WERI-Rb-1 (cell line): ENCODE measurements at regions not wholly inside any gene's neighbourhood (a gene's known extent, or its start where the extent isn't known, plus 50 kb on each side); places are given as distances from the start of the nearest gene placed in this dataset.

ENCODE experiments used
- DNase-seq: peaks from one replicate; pipeline ENCODE4 v3.0.0-alpha.2; 2020
- H3K27ac ChIP-seq: fragments of 250-450 bp; sonication (Bioruptor Pico); 2 replicates; pipeline ENCODE4 v1.5.1; 2020; ENCODE audit warnings: mild to moderate bottlenecking, moderate library complexity
- H3K27me3 ChIP-seq: fragments of 250-450 bp; sonication (Bioruptor Pico); 2 replicates; pipeline ENCODE4 v1.5.1; 2021; ENCODE audit warnings: mild to moderate bottlenecking, low read depth, moderate library complexity; ENCODE audit not compliant: insufficient read depth, severe bottlenecking
- H3K36me3 ChIP-seq: fragments of 250-450 bp; sonication (Bioruptor Pico); 2 replicates; pipeline ENCODE4 v1.5.1; 2020; ENCODE audit warnings: mild to moderate bottlenecking, moderate library complexity
- H3K4me3 ChIP-seq: 2 replicates; pipeline ENCODE4 v1.5.1; 2011; ENCODE audit warnings: low read depth, mild to moderate bottlenecking, control low read depth, low read length
- H3K9me3 ChIP-seq: fragments of 250-450 bp; sonication (Bioruptor Pico); 2 replicates; pipeline ENCODE4 v1.5.1; 2021; ENCODE audit warnings: mild to moderate bottlenecking, moderate library complexity; ENCODE audit not compliant: severe bottlenecking
- TF ChIP-seq, protein P1 (sequence below): IDR thresholded peaks from 2 replicates; pipeline ENCODE4 v1.5.1; 2011; ENCODE audit warnings: low read depth, mild to moderate bottlenecking, control low read depth, inconsistent platforms, low read length

DNA sequence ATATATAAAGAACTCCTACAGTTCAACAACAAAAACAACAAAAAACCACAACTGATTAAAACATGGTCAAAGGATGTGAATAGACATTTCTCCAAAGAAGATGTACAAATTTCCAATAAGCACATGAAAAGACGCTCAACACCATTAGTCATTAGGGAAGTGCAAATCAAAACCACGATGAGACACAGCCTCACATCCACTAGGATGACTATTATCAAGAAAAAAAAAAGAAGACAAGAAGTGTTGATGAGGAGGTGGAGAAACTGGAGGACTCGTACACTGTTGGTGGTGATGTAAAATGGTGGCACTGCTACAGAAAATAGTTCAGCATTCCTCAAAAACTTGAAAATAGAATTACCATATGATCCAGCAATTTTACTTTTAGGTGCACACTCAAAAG is 61.0 kb upstream of the SOX1 start:
- Histone ChIP-seq H3K9me3 (peaks cover 8% of the 10 kb centered on the region), H3K4me3 (no peak overlapping the region), H3K27ac (no peak overlapping the region), H3K27me3 (peaks cover 98% of the 10 kb centered on the region), H3K36me3 (no peaks in the 10 kb centered on the region)
- DNase-seq = no peak
- TF ChIP-seq, protein P1, sequence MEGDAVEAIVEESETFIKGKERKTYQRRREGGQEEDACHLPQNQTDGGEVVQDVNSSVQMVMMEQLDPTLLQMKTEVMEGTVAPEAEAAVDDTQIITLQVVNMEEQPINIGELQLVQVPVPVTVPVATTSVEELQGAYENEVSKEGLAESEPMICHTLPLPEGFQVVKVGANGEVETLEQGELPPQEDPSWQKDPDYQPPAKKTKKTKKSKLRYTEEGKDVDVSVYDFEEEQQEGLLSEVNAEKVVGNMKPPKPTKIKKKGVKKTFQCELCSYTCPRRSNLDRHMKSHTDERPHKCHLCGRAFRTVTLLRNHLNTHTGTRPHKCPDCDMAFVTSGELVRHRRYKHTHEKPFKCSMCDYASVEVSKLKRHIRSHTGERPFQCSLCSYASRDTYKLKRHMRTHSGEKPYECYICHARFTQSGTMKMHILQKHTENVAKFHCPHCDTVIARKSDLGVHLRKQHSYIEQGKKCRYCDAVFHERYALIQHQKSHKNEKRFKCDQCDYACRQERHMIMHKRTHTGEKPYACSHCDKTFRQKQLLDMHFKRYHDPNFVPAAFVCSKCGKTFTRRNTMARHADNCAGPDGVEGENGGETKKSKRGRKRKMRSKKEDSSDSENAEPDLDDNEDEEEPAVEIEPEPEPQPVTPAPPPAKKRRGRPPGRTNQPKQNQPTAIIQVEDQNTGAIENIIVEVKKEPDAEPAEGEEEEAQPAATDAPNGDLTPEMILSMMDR = no peak

DNA sequence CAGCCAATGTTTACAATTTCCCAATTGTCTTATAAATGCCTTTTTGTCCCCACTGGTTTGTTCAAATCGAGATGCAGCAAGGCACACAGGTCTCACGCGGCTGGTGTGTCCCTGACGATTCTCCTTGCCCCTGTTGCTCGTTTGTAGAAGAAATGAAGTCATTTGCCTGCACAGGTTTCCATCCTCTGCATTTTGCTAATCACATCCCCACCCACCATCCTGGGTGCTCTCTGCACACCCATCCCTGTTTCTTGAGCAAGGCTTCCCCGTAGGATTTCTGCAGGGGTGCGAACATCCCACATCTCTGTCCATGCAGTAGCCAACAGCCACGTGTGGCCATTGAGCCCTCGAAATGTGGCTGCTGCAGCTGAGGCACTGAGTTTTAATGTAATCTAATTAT is 59.8 kb upstream of the SOX1 start:
- DNase-seq = no peak
- H3K9me3 ChIP-seq = peaks cover 6% of the 10 kb centered on the region
- no peaks in the 10 kb centered on the region for H3K36me3 ChIP-seq
- TF ChIP-seq, protein P1 = no peak
- H3K27ac ChIP-seq = no peak overlapping the region
- no peak overlapping the region for H3K4me3 ChIP-seq
- peaks cover 100% of the 10 kb centered on the region for H3K27me3 ChIP-seq

DNA sequence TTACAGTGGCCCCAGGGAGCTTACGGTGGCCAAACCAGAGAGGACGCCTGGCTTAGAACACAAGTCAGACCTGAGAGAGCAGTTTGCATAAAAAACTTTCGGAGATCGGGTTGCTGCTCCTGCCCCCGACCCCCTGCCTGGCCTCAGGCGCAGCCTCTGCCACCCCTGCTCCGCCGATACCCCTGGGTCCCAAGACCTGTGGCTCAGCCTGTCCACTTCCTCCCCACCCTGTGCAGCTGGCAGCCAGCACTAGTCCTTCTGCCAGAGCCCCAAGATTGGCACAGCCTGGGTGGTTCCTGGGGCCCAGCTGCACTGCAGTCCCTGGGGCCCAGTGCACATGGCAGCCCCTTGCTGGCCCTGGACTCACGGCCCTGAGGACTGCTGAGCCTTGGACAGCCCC is 56.2 kb upstream of the SOX1 start:
- H3K9me3 ChIP-seq = peaks cover 12% of the 10 kb centered on the region
- H3K4me3 ChIP-seq = no peak overlapping the region
- H3K27me3 ChIP-seq = peaks cover 90% of the 10 kb centered on the region
- no peak for DNase-seq
- no peaks in the 10 kb centered on the region for H3K36me3 ChIP-seq
- TF ChIP-seq, protein P1 = no peak
- no peak overlapping the region for H3K27ac ChIP-seq

DNA sequence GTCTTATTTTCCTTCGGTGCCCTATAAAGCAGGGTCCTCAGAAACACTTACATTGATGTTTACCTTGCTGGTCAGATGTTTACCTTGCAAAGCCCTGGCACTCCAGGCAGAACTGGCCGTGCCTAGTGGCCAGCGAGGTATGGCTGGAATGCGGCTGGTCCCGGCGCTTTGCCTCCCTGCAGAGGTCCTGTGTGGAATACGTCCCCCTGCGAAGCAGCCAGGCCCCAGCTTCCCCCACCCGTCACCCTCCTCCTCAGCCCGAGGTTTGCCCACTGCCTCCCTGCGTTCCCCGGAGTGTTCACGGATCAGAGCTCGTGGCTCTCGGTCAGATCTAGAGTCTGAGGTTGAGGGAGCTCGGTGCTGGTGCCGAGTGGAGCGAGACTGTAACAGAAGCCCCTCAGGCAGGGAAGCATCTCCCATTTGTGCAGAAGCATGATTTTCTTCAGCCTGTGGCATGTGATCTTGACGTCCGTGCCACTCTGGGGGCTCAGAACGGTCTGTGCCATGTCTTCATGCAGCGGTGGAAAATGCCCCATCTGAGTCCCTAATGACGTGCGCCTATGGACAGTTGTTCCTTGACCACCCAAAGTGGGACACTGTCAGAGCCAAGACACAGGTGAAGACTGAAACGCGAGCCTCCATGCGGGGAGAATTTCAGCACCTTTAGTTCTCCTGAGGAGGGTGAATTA is 54.8 kb upstream of the SOX1 start:
- Histone ChIP-seq H3K9me3 (peaks cover 12% of the 10 kb centered on the region), H3K27me3 (peaks cover 86% of the 10 kb centered on the region), H3K27ac (no peak overlapping the region), H3K36me3 (no peaks in the 10 kb centered on the region), H3K4me3 (no peak overlapping the region)
- DNase-seq = no peak
- TF ChIP-seq, protein P1 = no peak

DNA sequence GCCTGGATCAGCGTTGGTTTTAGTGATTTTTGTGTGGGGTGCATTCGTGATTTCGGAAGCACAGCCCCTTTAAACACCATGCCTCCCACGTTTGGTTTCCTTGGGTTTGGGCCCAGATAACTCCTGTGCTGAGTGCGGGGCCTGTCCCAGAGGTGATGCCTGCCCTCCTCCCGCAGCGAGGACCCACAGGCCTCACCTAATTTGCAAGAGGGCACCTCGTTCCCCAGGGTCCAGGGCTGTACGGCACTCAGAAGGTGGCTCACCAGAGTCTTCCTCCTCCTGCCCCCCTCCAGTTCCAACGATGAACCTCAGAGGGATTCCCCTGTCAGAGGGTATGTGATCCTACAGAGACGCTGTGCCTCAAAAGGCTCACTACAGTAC is 54.3 kb upstream of the SOX1 start:
- DNase-seq = no peak

More for the DNA sequence above, 54.3 kb upstream of the SOX1 start:
- H3K9me3 ChIP-seq = peaks cover 12% of the 10 kb centered on the region
- H3K36me3 ChIP-seq = no peaks in the 10 kb centered on the region
- H3K4me3 ChIP-seq = no peak overlapping the region
- H3K27me3 ChIP-seq = peaks cover 86% of the 10 kb centered on the region
- TF ChIP-seq, protein P1 = no peak
- H3K27ac ChIP-seq = no peak overlapping the region
